22Rv1 (cell line): ENCODE measurements at regions not wholly inside any gene's neighbourhood (a gene's known extent, or its start where the extent isn't known, plus 50 kb on each side); places are given as distances from the start of the nearest gene placed in this dataset.

Source experiments
- ZFX ChIP-seq: fragments of 450-650 bp; IDR thresholded peaks from 2 replicates; pipeline ENCODE4 v1.6.1; 2017; ENCODE audit warnings: antibody characterized with exemption, borderline replicate concordance
- TF ChIP-seq, protein P1 (sequence below): fragments of 450-650 bp; IDR thresholded peaks from 2 replicates; pipeline ENCODE4 v1.5.1; 2017; ENCODE audit warnings: mild to moderate bottlenecking

DNA sequence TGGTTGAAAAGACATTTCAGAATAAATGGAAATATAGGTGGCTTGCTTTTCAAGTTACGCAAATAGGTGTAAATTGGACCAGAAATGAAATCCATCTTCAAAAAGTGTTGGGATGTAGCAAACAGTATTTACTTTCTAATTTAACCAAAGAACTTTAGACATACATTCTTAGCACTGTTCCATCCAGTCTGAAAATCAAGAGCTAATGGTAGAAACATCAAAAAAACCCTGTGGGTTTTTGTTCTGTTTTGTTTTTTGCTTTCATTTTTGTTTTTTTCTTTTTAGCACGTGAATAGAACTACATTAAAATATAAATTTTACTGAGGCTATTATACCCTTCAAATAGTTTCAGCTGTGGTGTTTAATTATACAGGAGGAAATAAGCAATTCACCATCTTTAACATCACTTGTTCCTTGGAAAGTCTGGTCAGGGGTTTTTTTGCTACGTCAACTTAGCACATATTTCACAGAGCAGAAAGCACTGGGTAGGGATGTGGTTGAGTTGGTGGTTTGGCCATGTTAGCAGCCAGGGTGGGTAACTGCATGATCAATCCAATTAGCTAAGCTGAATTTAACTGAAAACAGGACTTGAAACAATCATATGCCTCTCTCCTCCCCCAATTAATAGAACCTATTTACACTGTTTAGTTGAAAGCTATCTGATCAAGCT lies 275.4 kb upstream of the PFKP start:
- TF ChIP-seq, protein P1, sequence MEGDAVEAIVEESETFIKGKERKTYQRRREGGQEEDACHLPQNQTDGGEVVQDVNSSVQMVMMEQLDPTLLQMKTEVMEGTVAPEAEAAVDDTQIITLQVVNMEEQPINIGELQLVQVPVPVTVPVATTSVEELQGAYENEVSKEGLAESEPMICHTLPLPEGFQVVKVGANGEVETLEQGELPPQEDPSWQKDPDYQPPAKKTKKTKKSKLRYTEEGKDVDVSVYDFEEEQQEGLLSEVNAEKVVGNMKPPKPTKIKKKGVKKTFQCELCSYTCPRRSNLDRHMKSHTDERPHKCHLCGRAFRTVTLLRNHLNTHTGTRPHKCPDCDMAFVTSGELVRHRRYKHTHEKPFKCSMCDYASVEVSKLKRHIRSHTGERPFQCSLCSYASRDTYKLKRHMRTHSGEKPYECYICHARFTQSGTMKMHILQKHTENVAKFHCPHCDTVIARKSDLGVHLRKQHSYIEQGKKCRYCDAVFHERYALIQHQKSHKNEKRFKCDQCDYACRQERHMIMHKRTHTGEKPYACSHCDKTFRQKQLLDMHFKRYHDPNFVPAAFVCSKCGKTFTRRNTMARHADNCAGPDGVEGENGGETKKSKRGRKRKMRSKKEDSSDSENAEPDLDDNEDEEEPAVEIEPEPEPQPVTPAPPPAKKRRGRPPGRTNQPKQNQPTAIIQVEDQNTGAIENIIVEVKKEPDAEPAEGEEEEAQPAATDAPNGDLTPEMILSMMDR: no peak
- TF ChIP-seq ZFX: no peak
